ENCODE measurements at regions not wholly inside any gene's neighbourhood (a gene's known extent, or its start where the extent isn't known, plus 50 kb on each side); places are given as distances from the start of the nearest gene placed in this dataset.
"Not testable (repeated sequence)": the region's sequence is repeated elsewhere in the genome, so short reads cannot be mapped to it uniquely, and the experiment has no call there.

GRCh38 chr4:72666910-72667309 is 97.9 kb upstream of the ADAMTS3 start:
- DNase-seq: no peak

GRCh38 chr4:72665171-72665968 is 96.3 kb upstream of the ADAMTS3 start:
- no peak for DNase-seq

- DNase-seq: no peak
Observed at GRCh38 chr4:72663828-72664227, 94.8 kb upstream of the ADAMTS3 start.

- DNase-seq: no peak
Observed at GRCh38 chr4:72661830-72662229, 92.8 kb upstream of the ADAMTS3 start.

- no peak for DNase-seq
Observed at GRCh38 chr4:72641611-72642010, 72.6 kb upstream of the ADAMTS3 start.

GRCh38 chr4:72636866-72637265 is 67.8 kb upstream of the ADAMTS3 start:
- not testable (repeated sequence) for DNase-seq

GRCh38 chr4:72635931-72636330 is 66.9 kb upstream of the ADAMTS3 start:
- DNase-seq: not testable (repeated sequence)

GRCh38 chr4:72632253-72632652 is 63.2 kb upstream of the ADAMTS3 start:
- not testable (repeated sequence) for DNase-seq

- no peak for DNase-seq
Observed at GRCh38 chr4:72631296-72631695, 62.3 kb upstream of the ADAMTS3 start.

- DNase-seq: no peak
Observed at GRCh38 chr4:72629540-72629939, 60.5 kb upstream of the ADAMTS3 start.

- no peak for DNase-seq
Observed at GRCh38 chr4:72627723-72628122, 58.7 kb upstream of the ADAMTS3 start.
